DOHH2 (cell line): ENCODE measurements at regions not wholly inside any gene's neighbourhood (a gene's known extent, or its start where the extent isn't known, plus 50 kb on each side); places are given as distances from the start of the nearest gene placed in this dataset.

ENCODE experiments used
- CTCF ChIP-seq: fragments of 200-600 bp; sonication (generic); IDR thresholded peaks from one replicate; pipeline ENCODE4 v1.5.1; 2014; ENCODE audit warnings: antibody characterized with exemption, mild to moderate bottlenecking, low read depth, low read length; ENCODE audit not compliant: poor library complexity, severe bottlenecking
- EZH2phosphoT487 ChIP-seq: fragments of 200-600 bp; sonication (generic); IDR thresholded peaks from 2 replicates; pipeline ENCODE4 v1.6.1; 2017; ENCODE audit warnings: borderline replicate concordance, mild to moderate bottlenecking, antibody characterized with exemption, low read length, moderate library complexity, mixed read lengths

GRCh38 chr19:28586474-28586873 lies 626.5 kb downstream of the UQCRFS1 start:
- TF ChIP-seq CTCF = no peak
- no peak for TF ChIP-seq EZH2phosphoT487
